Suprapubic skin (tissue), 3 donors: ENCODE measurements at regions not wholly inside any gene's neighbourhood (a gene's known extent, or its start where the extent isn't known, plus 50 kb on each side); places are given as distances from the start of the nearest gene placed in this dataset.

Source experiments
- CTCF ChIP-seq, 2 donors: fragments of 200-600 bp in 1 of 2; fragments of 450-650 bp in 1 of 2; sonication (generic) in 1 of 2; IDR thresholded peaks; one replicate each; pipeline ENCODE4 v1.5.1; 2016 to 2019; ENCODE audit warnings: antibody characterized with exemption in 2 of 2, mild to moderate bottlenecking in 1 of 2, moderate library complexity in 1 of 2
- POLR2AphosphoS5 ChIP-seq, 3 donors: sonication (generic); formaldehyde crosslinking; IDR thresholded peaks; one replicate each; pipeline ENCODE4 v1.6.1; 2017; ENCODE audit warnings: antibody characterized with exemption in 3 of 3

GRCh38 chr3:64856977-64857516, 169.2 kb upstream of the ADAMTS9 start:
- no peak for TF ChIP-seq CTCF (IDR thresholded peaks at IDR 0.05)
- TF ChIP-seq POLR2AphosphoS5 (IDR thresholded peaks at IDR 0.05), result no peak
